GM23248 (cell line): ENCODE measurements at regions not wholly inside any gene's neighbourhood (a gene's known extent, or its start where the extent isn't known, plus 50 kb on each side); places are given as distances from the start of the nearest gene placed in this dataset.

Experiments used
- DNase-seq: peaks from one replicate; pipeline ENCODE4 v3.0.0-alpha.2; 2015
- H2AFZ ChIP-seq: fragments of 200-600 bp; sonication (generic); 2 replicates; pipeline ENCODE4 v1.6.1; 2016; ENCODE audit warnings: antibody characterized with exemption
- H3F3A ChIP-seq: fragments of 200-600 bp; sonication (generic); 2 replicates; pipeline ENCODE4 v1.6.1; 2016; ENCODE audit warnings: mild to moderate bottlenecking, antibody characterized with exemption, mixed run types; ENCODE audit not compliant: insufficient read depth
- H3K27ac ChIP-seq: fragments of 200-600 bp; sonication (generic); 2 replicates; pipeline ENCODE4 v1.5.1; 2016; ENCODE audit warnings: mild to moderate bottlenecking
- H3K27me3 ChIP-seq: fragments of 200-600 bp; sonication (generic); replicated peaks from 2 replicates; pipeline ENCODE4 v1.6.1; 2016; ENCODE audit warnings: mild to moderate bottlenecking; ENCODE audit not compliant: insufficient read depth
- H3K36me3 ChIP-seq: fragments of 200-600 bp; sonication (generic); 2 replicates; pipeline ENCODE4 v1.6.1; 2016; ENCODE audit warnings: low read depth, mild to moderate bottlenecking
- H3K4me1 ChIP-seq: fragments of 200-600 bp; sonication (generic); 2 replicates; pipeline ENCODE4 v1.6.1; 2016; ENCODE audit warnings: mild to moderate bottlenecking; ENCODE audit not compliant: insufficient read depth
- H3K4me2 ChIP-seq: fragments of 200-600 bp; sonication (generic); one replicate; pipeline ENCODE4 v1.6.1; 2016; ENCODE audit warnings: mild to moderate bottlenecking; ENCODE audit not compliant: unreplicated experiment
- H3K4me3 ChIP-seq: fragments of 200-600 bp; sonication (generic); 2 replicates; pipeline ENCODE4 v1.5.1; 2016; ENCODE audit warnings: mild to moderate bottlenecking
- H3K79me2 ChIP-seq: fragments of 200-600 bp; sonication (generic); 2 replicates; pipeline ENCODE4 v1.6.1; 2016; ENCODE audit warnings: mild to moderate bottlenecking; ENCODE audit not compliant: insufficient read depth
- H3K9ac ChIP-seq: fragments of 200-600 bp; sonication (generic); 2 replicates; pipeline ENCODE4 v1.6.1; 2016; ENCODE audit warnings: mild to moderate bottlenecking
- H3K9me2 ChIP-seq: fragments of 200-600 bp; sonication (generic); 2 replicates; pipeline ENCODE4 v1.6.1; 2016; ENCODE audit warnings: mixed run types, mild to moderate bottlenecking, moderate library complexity; ENCODE audit not compliant: insufficient read depth
- H3K9me3 ChIP-seq: fragments of 200-600 bp; sonication (generic); one replicate; pipeline ENCODE4 v1.6.1; 2017; ENCODE audit warnings: low read depth
- H4K20me1 ChIP-seq: fragments of 200-600 bp; sonication (generic); 2 replicates; pipeline ENCODE4 v1.6.0; 2016; ENCODE audit not compliant: insufficient read depth
- EZH2 ChIP-seq: fragments of 200-600 bp; sonication (generic); IDR thresholded peaks from 2 replicates; pipeline ENCODE4 v1.6.1; 2018; ENCODE audit warnings: antibody characterized with exemption, mild to moderate bottlenecking; ENCODE audit not compliant: insufficient read depth, poor library complexity, severe bottlenecking
- EZH2phosphoT487 ChIP-seq: fragments of 200-600 bp; sonication (generic); IDR thresholded peaks from 2 replicates; pipeline ENCODE4 v1.6.1; 2018; ENCODE audit warnings: antibody characterized with exemption, moderate library complexity, mild to moderate bottlenecking, low read depth; ENCODE audit not compliant: insufficient read depth
- WGBS, 2 experiments: methylation state at CpG; one replicate each; pipeline ENCODE4 v1.1.6; 2015 to 2017; ENCODE audit warnings: low lambda C conversion rate in 2 of 2, low coverage in 1 of 2; ENCODE audit errors: missing lambda C conversion rate in 2 of 2; 5-methylcytosine and 5-hydroxymethylcytosine counted together
- in situ Hi-C: fragments of 300-500 bp; cut with MboI; formaldehyde crosslinking; loops from 2 replicates; pipeline ENCODE4 v1.15.0; 2020

DNA sequence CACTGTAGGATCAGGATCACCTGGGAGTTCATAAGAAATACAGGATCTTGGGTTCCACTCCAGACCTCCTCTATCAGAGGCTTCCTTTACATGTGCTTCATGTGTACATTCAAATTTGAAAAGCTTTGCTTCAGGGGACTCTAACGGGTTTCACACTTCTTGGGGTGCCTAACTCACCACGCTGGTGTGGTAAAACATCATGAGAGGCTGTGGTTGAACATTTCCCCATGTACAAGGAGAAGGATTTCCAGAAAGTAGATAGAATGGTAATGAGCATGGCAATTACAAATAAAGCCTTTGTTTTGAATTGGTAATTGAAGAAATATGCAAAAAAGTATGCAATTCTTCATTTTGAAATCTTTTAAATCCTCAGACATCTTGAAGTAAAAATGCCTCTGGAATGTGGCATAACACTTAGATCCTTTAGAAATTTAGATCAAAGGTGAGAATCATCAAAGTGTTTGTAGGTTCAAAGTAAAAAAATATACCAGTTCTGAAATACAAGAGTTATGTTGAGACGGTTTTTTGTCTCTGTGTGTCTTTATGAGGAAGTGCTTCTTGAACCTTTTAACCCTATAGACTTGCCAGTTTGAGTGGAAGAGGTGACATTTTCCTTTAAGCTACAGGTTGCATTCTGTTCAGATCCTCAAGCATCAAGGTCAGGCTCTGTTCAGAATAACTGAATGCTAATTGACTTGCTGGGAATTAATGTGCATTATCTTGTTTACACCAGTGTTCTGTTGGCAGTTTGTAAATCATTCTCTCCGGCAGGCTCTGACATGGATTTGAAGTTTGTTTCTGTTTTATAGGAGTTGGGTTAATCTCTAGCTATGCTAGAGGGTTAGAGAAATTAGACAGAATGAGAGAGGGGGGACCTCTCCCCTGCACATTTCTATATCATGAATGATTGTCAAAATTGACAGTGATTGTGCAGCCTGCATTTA, 415.3 kb downstream of the MAN2A1 start:
- H3K79me2 ChIP-seq, result no peaks in the 10 kb centered on the region
- H3K9me2 ChIP-seq, result no peaks in the 10 kb centered on the region
- no peaks in the 10 kb centered on the region for H3K36me3 ChIP-seq
- in situ Hi-C loops, result no loop called here
- no peak for DNase-seq
- H3K4me2 ChIP-seq, result peak overlapping the region; percentile 18
- no peak overlapping the region for H3K9ac ChIP-seq
- no peaks in the 10 kb centered on the region for H3F3A ChIP-seq
- peaks cover 14% of the 10 kb centered on the region; the same call in 1 of the 2 replicates for H3K27me3 ChIP-seq
- H3K4me3 ChIP-seq, result no peak overlapping the region
- no peaks in the 10 kb centered on the region for H3K9me3 ChIP-seq
- H2AFZ ChIP-seq, result 0 out of 2 replicates have a peak overlapping the region, but pooled peaks have one; percentile 3
- TF ChIP-seq EZH2, result no peak
- TF ChIP-seq EZH2phosphoT487, result no peak
- peaks cover 12% of the 10 kb centered on the region for H3K4me1 ChIP-seq
- no peaks in the 10 kb centered on the region for H4K20me1 ChIP-seq
- H3K27ac ChIP-seq, result no peak overlapping the region
- 27 to 34% methylated on average over 4 of the region's 4 CpGs for WGBS, 2 experiments

DNA sequence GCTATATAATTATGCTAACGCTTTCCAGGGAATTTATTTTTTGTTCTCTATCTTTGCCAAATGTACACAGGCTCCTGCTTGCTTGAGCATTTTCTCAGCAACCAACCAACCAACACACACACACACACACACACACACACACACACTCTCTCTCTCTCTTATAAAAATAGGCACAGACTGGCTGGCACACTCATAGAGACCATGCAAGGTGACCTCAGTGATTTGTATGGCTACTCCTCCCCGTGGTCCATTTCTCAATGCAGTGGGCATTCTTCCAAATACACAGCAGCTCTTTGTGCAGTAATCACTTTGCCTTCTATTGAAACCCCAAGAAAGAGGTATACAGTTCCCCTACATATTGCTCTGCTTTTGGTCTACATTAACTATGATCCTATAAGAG, 416.0 kb downstream of the MAN2A1 start:
- H3K9me3 ChIP-seq, result no peaks in the 10 kb centered on the region
- no peaks in the 10 kb centered on the region for H3K79me2 ChIP-seq
- peaks cover 12% of the 10 kb centered on the region for H3K4me1 ChIP-seq
- no peaks in the 10 kb centered on the region for H4K20me1 ChIP-seq
- H3F3A ChIP-seq, result no peaks in the 10 kb centered on the region
- H3K9ac ChIP-seq, result no peak overlapping the region
- peak; percentile 65 for DNase-seq
- in situ Hi-C loops, result no loop called here
- H3K9me2 ChIP-seq, result no peaks in the 10 kb centered on the region
- WGBS, 2 experiments, result 40% methylated on average over 2 of the region's 2 CpGs
- TF ChIP-seq EZH2phosphoT487, result no peak
- no peak for TF ChIP-seq EZH2
- H3K27ac ChIP-seq, result no peak overlapping the region
- H3K4me2 ChIP-seq, result no peak overlapping the region
- peaks cover 14% of the 10 kb centered on the region; the same call in 1 of the 2 replicates for H3K27me3 ChIP-seq
- no peak overlapping the region for H3K4me3 ChIP-seq
- H2AFZ ChIP-seq, result no peak overlapping the region
- no peaks in the 10 kb centered on the region for H3K36me3 ChIP-seq

DNA sequence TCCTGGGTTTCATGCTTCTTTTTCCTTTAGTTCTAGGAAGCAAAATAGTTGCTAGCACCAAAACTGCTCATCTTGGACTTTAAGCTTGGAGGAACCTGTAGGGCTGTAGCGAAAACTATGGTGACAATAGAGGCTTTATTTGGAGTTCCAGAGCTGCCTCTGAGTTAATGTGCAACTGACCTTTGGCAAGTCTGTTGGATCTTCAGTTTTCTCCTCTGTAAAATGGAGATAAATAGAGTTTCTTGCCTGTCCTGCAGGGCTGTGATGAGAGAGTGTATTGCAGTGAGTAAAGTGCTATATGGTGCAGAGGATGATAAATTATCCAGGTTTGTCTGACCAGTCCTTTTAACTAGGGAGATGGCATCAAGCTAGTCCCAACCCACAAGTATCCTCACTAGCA, 417.0 kb downstream of the MAN2A1 start:
- no peak overlapping the region for H2AFZ ChIP-seq
- H3K9me2 ChIP-seq, result no peaks in the 10 kb centered on the region
- TF ChIP-seq EZH2phosphoT487 (no peak), EZH2 (no peak)
- peaks cover 12% of the 10 kb centered on the region for H3K4me1 ChIP-seq
- no peaks in the 10 kb centered on the region for H3K9me3 ChIP-seq
- no peak for DNase-seq
- WGBS, 2 experiments, result 75 to 82% methylated on average over 1 of the region's 1 CpG
- H3K27me3 ChIP-seq, result peaks cover 14% of the 10 kb centered on the region; the same call in 1 of the 2 replicates
- no peak overlapping the region for H3K4me3 ChIP-seq
- no peaks in the 10 kb centered on the region for H3K36me3 ChIP-seq
- no peaks in the 10 kb centered on the region for H3F3A ChIP-seq
- in situ Hi-C loops, result no loop called here
- H3K9ac ChIP-seq, result no peak overlapping the region
- no peaks in the 10 kb centered on the region for H3K79me2 ChIP-seq
- H4K20me1 ChIP-seq, result no peaks in the 10 kb centered on the region
- H3K27ac ChIP-seq, result no peak overlapping the region
- no peak overlapping the region for H3K4me2 ChIP-seq

GRCh38 chr5:110108520-110108919, 418.8 kb downstream of the MAN2A1 start:
- in situ Hi-C loops, result no loop called here
- H3K4me2 ChIP-seq, result no peak overlapping the region
- 54 to 55% methylated on average over 3 to 4 of the region's 4 CpGs for WGBS, 2 experiments

More at GRCh38 chr5:110108520-110108919, 418.8 kb downstream of the MAN2A1 start:
- Histone ChIP-seq H3F3A (no peaks in the 10 kb centered on the region), H3K9ac (no peak overlapping the region), H3K27me3 (peaks cover 14% of the 10 kb centered on the region; the same call in 1 of the 2 replicates), H3K9me3 (no peaks in the 10 kb centered on the region), H3K27ac (no peak overlapping the region), H2AFZ (no peak overlapping the region), H4K20me1 (no peaks in the 10 kb centered on the region), H3K79me2 (no peaks in the 10 kb centered on the region), H3K4me1 (peaks cover 12% of the 10 kb centered on the region), H3K4me3 (no peak overlapping the region), H3K9me2 (no peaks in the 10 kb centered on the region), H3K36me3 (no peaks in the 10 kb centered on the region)
- TF ChIP-seq EZH2, result no peak
- no peak for DNase-seq
